Left colon (tissue), 2 donors: ENCODE measurements at regions not wholly inside any gene's neighbourhood (a gene's known extent, or its start where the extent isn't known, plus 50 kb on each side); places are given as distances from the start of the nearest gene placed in this dataset.

Source experiments
- ATAC-seq: fragments of 200-7000 bp; cut with Tn5 transposase; one replicate; pipeline ENCODE4 v1.9.1; 2020; ENCODE audit warnings: mild to moderate bottlenecking, moderate library complexity
- DNase-seq, 2 donors: peaks; one replicate each; pipeline ENCODE4 v3.0.0-alpha.2; 2020
- intact Hi-C, 2 donors: fragments of 100-400 bp; cut with DNase I in 1 of 2; cut with micrococcal nuclease in 1 of 2; formaldehyde crosslinking; loops; one replicate each; pipeline versions ENCODE4 v1.11.2 to v1.14.0; 2022; cut with DNase I, micrococcal nuclease
- donor health status: DM: no; HTN: no; CAD: no.
- donor health status: DM: yes; HTN: yes; CAD: no.

DNA sequence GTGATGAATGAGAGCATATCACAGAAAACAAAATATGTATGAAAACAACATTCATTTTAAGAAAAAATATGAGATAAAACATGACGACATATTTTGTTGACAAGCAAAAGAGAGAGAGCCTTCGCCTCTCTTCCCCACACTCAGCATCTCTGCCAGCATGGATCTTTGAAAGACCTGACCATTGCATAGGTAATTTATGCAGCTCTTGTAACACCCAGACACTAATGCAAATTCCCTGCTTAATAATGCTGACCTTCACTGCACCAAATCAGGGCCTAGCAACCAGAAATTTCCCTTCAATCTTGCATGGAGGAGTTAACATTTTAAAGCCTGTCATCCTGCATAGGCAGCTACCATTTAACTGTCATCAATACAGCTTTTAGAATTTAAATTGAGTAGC lies 50.0 kb upstream of the CNR1 start:
- intact Hi-C loops: no loop called here
- ATAC-seq (no peak), DNase-seq (no peak)
